GM12891 (cell line): ENCODE measurements at regions not wholly inside any gene's neighbourhood (a gene's known extent, or its start where the extent isn't known, plus 50 kb on each side); places are given as distances from the start of the nearest gene placed in this dataset.

Source experiments
- POLR2A ChIP-seq: IDR thresholded peaks from 2 replicates; pipeline ENCODE4 v1.6.1; 2011; ENCODE audit warnings: low read depth, low read length, control low read depth
- POLR2AphosphoS5 ChIP-seq: IDR thresholded peaks from 2 replicates; pipeline ENCODE4 v1.6.1; 2011; ENCODE audit warnings: low read depth, low read length, control low read depth

- TF ChIP-seq POLR2A (no peak), POLR2AphosphoS5 (no peak)
Measured at GRCh38 chr17:20721171-20721570, 141.6 kb downstream of the CDRT15L2 start.
